K562 (cell line): ENCODE measurements at regions not wholly inside any gene's neighbourhood (a gene's known extent, or its start where the extent isn't known, plus 50 kb on each side); places are given as distances from the start of the nearest gene placed in this dataset.

Source experiments
- LARP7 ChIP-seq: fragments of 450-650 bp; IDR thresholded peaks from 2 replicates; pipeline ENCODE4 v1.6.1; 2016
- MGA ChIP-seq: fragments of 450-650 bp; IDR thresholded peaks from 2 replicates; pipeline ENCODE4 v1.6.1; 2016; ENCODE audit warnings: mild to moderate bottlenecking, moderate library complexity
- NCOR1 ChIP-seq: fragments of 450-650 bp; IDR thresholded peaks from 2 replicates; pipeline ENCODE4 v1.6.1; 2016; ENCODE audit warnings: mild to moderate bottlenecking, moderate library complexity
- ZNF133 ChIP-seq: fragments of 250-450 bp; sonication (Bioruptor Pico); IDR thresholded peaks from 2 replicates; pipeline ENCODE4 v1.4.0; 2020; ENCODE audit warnings: mild to moderate bottlenecking

- TF ChIP-seq MGA: no peak
- no peak for TF ChIP-seq NCOR1
- no peak for TF ChIP-seq ZNF133 (CRISPR knock-in tag)
- TF ChIP-seq LARP7: no peak
Observed at GRCh38 chr2:52658598-52658997, 1109.0 kb upstream of the CHAC2 start (continued).
